NCI-H345 treated with DMSO at 0.1 percent for 48 hours (cell line): ENCODE measurements at regions not wholly inside any gene's neighbourhood (a gene's known extent, or its start where the extent isn't known, plus 50 kb on each side); places are given as distances from the start of the nearest gene placed in this dataset.
"Not testable (repeated sequence)": the region's sequence is repeated elsewhere in the genome, so short reads cannot be mapped to it uniquely, and the experiment has no call there.

Experiments
- DNase-seq: peaks from one replicate; lab custom pipeline; 2025; ENCODE audit not compliant: unreplicated experiment; lab: John Stamatoyannopoulos, UW

- peak; percentile 27 for DNase-seq
Measured at GRCh38 chr2:166381-166780, 97.5 kb downstream of the SH3YL1 start.

GRCh38 chr2:165530-165929 lies 98.3 kb downstream of the SH3YL1 start:
- DNase-seq, result no peak

GRCh38 chr2:162473-163382 lies 101.1 kb downstream of the SH3YL1 start:
- no peak for DNase-seq

- no peak for DNase-seq
Measured at GRCh38 chr2:161729-162128, 102.1 kb downstream of the SH3YL1 start.

- no peak for DNase-seq
Measured at GRCh38 chr2:151553-152334, 105.4 kb upstream of the FAM110C start.

GRCh38 chr2:145407-145806 lies 99.1 kb upstream of the FAM110C start:
- DNase-seq, result no peak

- DNase-seq, result no peak
Measured at GRCh38 chr2:141611-142010, 95.3 kb upstream of the FAM110C start.

- DNase-seq, result no peak
Measured at GRCh38 chr2:136666-137065, 90.4 kb upstream of the FAM110C start.

GRCh38 chr2:133675-134593 lies 87.6 kb upstream of the FAM110C start:
- no peak for DNase-seq

- DNase-seq, result not testable (repeated sequence)
Measured at GRCh38 chr2:126769-127168, 80.5 kb upstream of the FAM110C start.

- DNase-seq, result no peak
Measured at GRCh38 chr2:124241-124880, 78.1 kb upstream of the FAM110C start.

- no peak for DNase-seq
Measured at GRCh38 chr2:116953-117352, 70.6 kb upstream of the FAM110C start.

GRCh38 chr2:115303-115702 lies 69.0 kb upstream of the FAM110C start:
- DNase-seq, result no peak

GRCh38 chr2:114616-115015 lies 68.3 kb upstream of the FAM110C start:
- DNase-seq, result no peak

- no peak for DNase-seq
Measured at GRCh38 chr2:109998-110397, 63.7 kb upstream of the FAM110C start.

- no peak for DNase-seq
Measured at GRCh38 chr2:108920-109809, 62.9 kb upstream of the FAM110C start.

GRCh38 chr2:101016-101415 lies 54.7 kb upstream of the FAM110C start:
- no peak for DNase-seq
